ENCODE measurements at regions not wholly inside any gene's neighbourhood (a gene's known extent, or its start where the extent isn't known, plus 50 kb on each side); places are given as distances from the start of the nearest gene placed in this dataset.
"Not testable (repeated sequence)": the region's sequence is repeated elsewhere in the genome, so short reads cannot be mapped to it uniquely, and the experiment has no call there.

- no peak for DNase-seq (ENCODE audit: low spot score)
Measured at GRCh38 chr6:5898102-5898501, 108.6 kb downstream of the NRN1 start.

GRCh38 chr6:5896476-5897200 is 110.1 kb downstream of the NRN1 start:
- no peak for DNase-seq (ENCODE audit: low spot score)

- no peak for DNase-seq (ENCODE audit: low spot score)
Measured at GRCh38 chr6:5894357-5894756, 112.4 kb downstream of the NRN1 start.

GRCh38 chr6:5893295-5893694 is 113.4 kb downstream of the NRN1 start:
- DNase-seq (ENCODE audit: low spot score), result no peak

GRCh38 chr6:5892669-5893068 is 114.1 kb downstream of the NRN1 start:
- no peak for DNase-seq (ENCODE audit: low spot score)

- DNase-seq (ENCODE audit: low spot score), result no peak
Measured at GRCh38 chr6:5878792-5879191, 127.9 kb downstream of the NRN1 start.

- DNase-seq (ENCODE audit: low spot score), result no peak
Measured at GRCh38 chr6:5876076-5876475, 130.6 kb downstream of the NRN1 start.

- DNase-seq (ENCODE audit: low spot score), result not testable (repeated sequence)
Measured at GRCh38 chr6:5873976-5874375, 132.7 kb downstream of the NRN1 start.

GRCh38 chr6:5871296-5871695 is 135.4 kb downstream of the NRN1 start:
- no peak for DNase-seq (ENCODE audit: low spot score)

- DNase-seq (ENCODE audit: low spot score), result no peak
Measured at GRCh38 chr6:5869676-5870075, 137.0 kb downstream of the NRN1 start.

- no peak for DNase-seq (ENCODE audit: low spot score)
Measured at GRCh38 chr6:5869261-5869660, 137.5 kb downstream of the NRN1 start.

GRCh38 chr6:5866547-5867051 is 140.1 kb downstream of the NRN1 start:
- no peak for DNase-seq (ENCODE audit: low spot score)

GRCh38 chr6:5865506-5866031 is 141.2 kb downstream of the NRN1 start:
- no peak for DNase-seq (ENCODE audit: low spot score)

GRCh38 chr6:5860849-5861248 is 145.9 kb downstream of the NRN1 start:
- no peak for DNase-seq (ENCODE audit: low spot score)

- DNase-seq (ENCODE audit: low spot score), result no peak
Measured at GRCh38 chr6:5855787-5856470, 150.8 kb downstream of the NRN1 start.

- no peak for DNase-seq (ENCODE audit: low spot score)
Measured at GRCh38 chr6:5854899-5855298, 151.8 kb downstream of the NRN1 start.

GRCh38 chr6:5851261-5851757 is 155.4 kb downstream of the NRN1 start:
- peak; percentile 76 for DNase-seq (ENCODE audit: low spot score)

- no peak for DNase-seq (ENCODE audit: low spot score)
Measured at GRCh38 chr6:5850848-5851255, 155.9 kb downstream of the NRN1 start.

- no peak for DNase-seq (ENCODE audit: low spot score)
Measured at GRCh38 chr6:5846889-5847288, 159.8 kb downstream of the NRN1 start.

GRCh38 chr6:5846335-5846734 is 160.4 kb downstream of the NRN1 start:
- DNase-seq (ENCODE audit: low spot score), result no peak

- no peak for DNase-seq (ENCODE audit: low spot score)
Measured at GRCh38 chr6:5843078-5843477, 163.6 kb downstream of the NRN1 start.

GRCh38 chr6:5840734-5841390 is 165.9 kb downstream of the NRN1 start:
- no peak for DNase-seq (ENCODE audit: low spot score)
